Right lobe of liver (tissue), 6 donors: ENCODE measurements at regions not wholly inside any gene's neighbourhood (a gene's known extent, or its start where the extent isn't known, plus 50 kb on each side); places are given as distances from the start of the nearest gene placed in this dataset.

Source experiments
- ATAC-seq, 4 donors: fragments of 200-7000 bp; cut with Tn5 transposase; one replicate each; pipeline ENCODE4 v1.9.1; 2020; ENCODE audit warnings: mild to moderate bottlenecking in 4 of 4, moderate library complexity in 4 of 4
- DNase-seq, 3 donors: peaks; one replicate each; pipeline ENCODE4 v3.0.0-alpha.2; 2020
- H3K27ac ChIP-seq, 3 donors: fragments of 200-600 bp; one replicate each; pipeline ENCODE4 v1.8.0; 2022
- H3K27me3 ChIP-seq, 2 donors: fragments of 200-600 bp; one replicate each; pipeline ENCODE4 v1.8.0; 2022
- H3K36me3 ChIP-seq, 4 donors: fragments of 200-600 bp; sonication (generic) in 1 of 4; one replicate each; pipeline versions ENCODE4 v1.5.1 to v1.8.0; 2017 to 2022; ENCODE audit warnings: control low read depth in 1 of 4
- H3K4me1 ChIP-seq, 4 donors: fragments of 200-600 bp; sonication (generic) in 1 of 4; one replicate each; pipeline versions ENCODE4 v1.5.1 to v1.8.0; 2017 to 2022; ENCODE audit warnings: control low read depth in 1 of 4
- H3K4me3 ChIP-seq, 3 donors: fragments of 200-600 bp; one replicate each; pipeline ENCODE4 v1.8.0; 2022
- H3K9me3 ChIP-seq, 4 donors: fragments of 200-600 bp; sonication (generic) in 1 of 4; one replicate each; pipeline versions ENCODE4 v1.5.1 to v1.8.0; 2017 to 2022; ENCODE audit warnings: control low read depth in 1 of 4
- CTCF ChIP-seq, 4 donors: fragments of 200-600 bp in 3 of 4; fragments of 450-650 bp in 1 of 4; IDR thresholded peaks; one replicate each; pipeline versions ENCODE4 v1.5.1 to v1.8.0; 2016 to 2022; ENCODE audit warnings: antibody characterized with exemption in 4 of 4, mild to moderate bottlenecking in 2 of 4
- POLR2A ChIP-seq: fragments of 450-650 bp; IDR thresholded peaks from one replicate; pipeline ENCODE4 v1.6.1; 2017; ENCODE audit warnings: antibody characterized with exemption, mild to moderate bottlenecking
- WGBS: methylation state at CpG from one replicate; pipeline ENCODE4 v1.1.6; 2018; ENCODE audit warnings: low coverage, low lambda C conversion rate; ENCODE audit not compliant: insufficient coverage; ENCODE audit errors: missing lambda C conversion rate; 5-methylcytosine and 5-hydroxymethylcytosine counted together
- intact Hi-C, 2 donors: fragments of 100-400 bp; cut with DNase I; formaldehyde crosslinking; loops; one replicate each; pipeline versions ENCODE4 v1.11.2 to v1.14.1; 2022
- donor health status: DM: no; HTN: yes; CAD: no.
- donor health status: DM: no; HTN: no; CAD: no.
- donor health status: DM: no; HTN: no; CAD: no.
- donor health status: DM: no; HTN: yes; CAD: no.
- donor health status: DM: no; HTN: yes; CAD: no.

DNA sequence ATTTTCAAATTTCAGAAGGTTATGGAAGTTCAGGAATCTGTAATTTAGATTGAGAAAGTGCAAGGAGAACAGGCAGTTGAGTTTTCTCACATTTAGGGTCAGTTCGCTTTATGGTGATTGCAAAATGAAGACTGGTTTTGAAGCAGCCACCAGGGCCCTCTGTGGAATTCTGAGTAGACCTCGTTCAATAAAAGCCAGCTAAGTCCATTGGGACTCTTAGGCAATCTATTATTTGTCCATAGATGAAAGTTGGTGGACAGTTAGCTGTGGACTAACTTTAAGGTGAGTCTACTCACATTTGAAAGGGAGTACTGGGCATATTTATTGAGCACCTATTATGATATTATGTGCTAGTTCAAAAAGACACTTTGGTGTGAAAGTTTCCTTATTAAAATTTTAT lies 266.3 kb upstream of the LINC00305 start:
- TF ChIP-seq POLR2A (no peak), CTCF (IDR thresholded peaks at IDR 0.05) (no peak)
- Histone ChIP-seq H3K4me3 (no peak overlapping the region), H3K9me3 (no peaks in the 10 kb centered on the region), H3K27ac (no peak overlapping the region), H3K36me3 (no peaks in the 10 kb centered on the region), H3K4me1 (peaks cover 0 to 5% (median 0%) of the 10 kb centered on the region in 4 donors), H3K27me3 (no peaks in the 10 kb centered on the region)
- peak; percentile 56 to 89 (median 60) for ATAC-seq
- no peak for DNase-seq
- intact Hi-C loops: no loop called here
- WGBS: 39% methylated on average over 2 of the region's 2 CpGs

DNA sequence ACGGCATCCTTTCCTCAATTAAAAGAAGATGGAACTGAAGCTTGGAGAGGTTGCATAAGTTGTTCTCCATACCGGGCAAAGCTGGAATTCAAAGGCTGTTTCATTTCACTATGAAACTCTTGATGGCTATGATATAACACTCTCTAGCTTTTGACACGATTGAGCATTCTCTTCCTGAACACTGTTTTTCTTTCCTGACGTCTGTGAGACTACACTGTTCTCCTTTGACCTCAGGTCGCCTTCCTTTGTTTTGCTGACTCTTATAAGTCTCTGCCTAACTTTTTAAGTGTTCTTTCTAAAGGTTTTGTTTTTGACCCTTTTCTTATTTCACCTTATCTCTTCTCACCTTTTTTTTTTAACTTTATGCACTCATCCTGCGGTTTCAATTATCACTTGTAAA lies 261.8 kb upstream of the LINC00305 start:
- Histone ChIP-seq H3K27ac (no peak overlapping the region), H3K4me1 (peaks cover 0 to 21% (median 5%) of the 10 kb centered on the region in 4 donors), H3K9me3 (no peaks in the 10 kb centered on the region), H3K36me3 (no peaks in the 10 kb centered on the region), H3K4me3 (no peak overlapping the region), H3K27me3 (no peaks in the 10 kb centered on the region)
- DNase-seq: no peak
- TF ChIP-seq POLR2A (no peak), CTCF (IDR thresholded peaks at IDR 0.05) (no peak)
- 56% methylated on average over 6 of the region's 6 CpGs for WGBS
- ATAC-seq: no peak
- intact Hi-C loops: no loop called here

DNA sequence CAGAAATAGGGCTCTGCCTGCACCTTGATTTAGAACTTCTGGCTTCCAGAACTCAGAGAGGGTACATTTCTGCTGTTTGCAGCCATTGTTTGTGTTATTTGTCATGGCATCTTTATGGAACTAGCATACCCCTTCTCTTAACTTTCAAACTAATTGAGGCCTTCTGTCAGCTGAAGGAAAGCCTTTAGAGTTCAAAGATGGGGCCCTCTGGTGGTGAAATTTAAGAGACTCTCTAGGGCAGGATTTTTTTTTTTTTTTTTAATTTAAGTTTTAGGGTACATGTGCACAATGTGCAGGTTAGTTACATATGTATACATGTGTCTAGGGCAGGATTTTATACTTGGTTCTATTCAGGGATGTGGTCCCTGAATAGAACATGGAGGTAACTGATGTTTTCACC lies 260.6 kb upstream of the LINC00305 start:
- H3K9me3 ChIP-seq: no peaks in the 10 kb centered on the region
- no peak overlapping the region for H3K27ac ChIP-seq
- H3K4me1 ChIP-seq: peaks cover 0 to 15% (median 5%) of the 10 kb centered on the region in 4 donors
- intact Hi-C loops: no loop called here
- no peak for TF ChIP-seq POLR2A
- peak; percentile 43 to 59 (median 51) for TF ChIP-seq CTCF (IDR thresholded peaks at IDR 0.05)
- no peaks in the 10 kb centered on the region for H3K36me3 ChIP-seq
- H3K27me3 ChIP-seq: no peaks in the 10 kb centered on the region
- ATAC-seq (peak; percentile 44 to 58 (median 50)), DNase-seq (no peak)
- no peak overlapping the region for H3K4me3 ChIP-seq

DNA sequence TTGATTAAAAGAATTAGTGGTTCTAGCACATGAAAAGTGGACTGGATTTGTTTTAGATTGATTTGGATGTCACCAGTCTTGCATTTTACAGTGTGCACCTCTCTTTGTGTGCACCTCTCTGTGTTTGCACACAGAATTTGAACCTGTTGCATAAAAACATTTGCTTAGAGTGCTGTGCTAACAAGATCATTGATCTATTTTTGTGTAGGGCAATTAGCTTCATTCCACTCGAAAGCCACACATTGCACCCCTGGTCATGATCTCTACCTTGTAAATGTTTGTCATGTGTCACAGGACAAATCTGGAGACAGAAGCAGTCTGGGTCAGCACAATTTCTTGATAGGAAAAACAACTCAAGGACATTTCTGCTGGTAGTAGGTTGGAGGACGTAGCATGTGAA lies 258.7 kb upstream of the LINC00305 start:
- H3K9me3 ChIP-seq: no peaks in the 10 kb centered on the region
- intact Hi-C loops: no loop called here
- no peaks in the 10 kb centered on the region for H3K27me3 ChIP-seq
- 16% methylated on average over 2 of the region's 2 CpGs for WGBS
- ATAC-seq (peak; percentile 90 to 95 (median 92)), DNase-seq (no peak)
- no peaks in the 10 kb centered on the region for H3K36me3 ChIP-seq
- H3K27ac ChIP-seq: peak overlapping the region in 2 of 3 donors; percentile 51 to 65
- no peak overlapping the region for H3K4me3 ChIP-seq
- peaks cover 0 to 15% (median 5%) of the 10 kb centered on the region in 4 donors for H3K4me1 ChIP-seq
- TF ChIP-seq CTCF (IDR thresholded peaks at IDR 0.05) (no peak), POLR2A (no peak)

DNA sequence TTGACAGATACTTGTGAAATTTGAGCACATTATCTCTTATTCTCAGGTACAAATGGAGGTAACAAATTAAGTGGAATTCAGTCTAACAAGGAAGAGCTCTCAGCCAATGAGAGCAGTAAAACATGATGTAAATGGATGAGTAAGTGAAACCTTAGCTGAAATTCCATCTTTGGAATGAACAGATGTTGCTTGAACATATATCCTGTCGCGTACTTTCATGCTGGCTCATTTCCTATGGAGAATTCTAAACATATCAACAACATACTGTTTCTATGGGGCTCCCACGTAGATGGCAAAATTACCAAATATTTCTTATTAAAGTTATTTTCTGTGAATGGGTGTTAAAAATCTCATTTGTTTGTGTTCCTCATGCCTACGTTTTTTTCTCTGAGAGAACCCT lies 256.3 kb upstream of the LINC00305 start:
- Histone ChIP-seq H3K4me1 (peaks cover 0 to 15% (median 5%) of the 10 kb centered on the region in 4 donors), H3K27me3 (no peaks in the 10 kb centered on the region), H3K4me3 (no peak overlapping the region), H3K27ac (no peak overlapping the region), H3K36me3 (no peaks in the 10 kb centered on the region), H3K9me3 (no peaks in the 10 kb centered on the region)
- ATAC-seq: no peak
- WGBS: 73% methylated on average over 4 of the region's 4 CpGs
- intact Hi-C loops: no loop called here
- TF ChIP-seq POLR2A (no peak), CTCF (IDR thresholded peaks at IDR 0.05) (no peak)
- no peak for DNase-seq
